RWPE2 (cell line): ENCODE measurements at regions not wholly inside any gene's neighbourhood (a gene's known extent, or its start where the extent isn't known, plus 50 kb on each side); places are given as distances from the start of the nearest gene placed in this dataset.

Source experiments
- ATAC-seq: fragments of 200-7000 bp; cut with Tn5 transposase; 3 replicates; pipeline ENCODE4 v1.9.1; 2021; ENCODE audit warnings: low read depth
- DNase-seq: peaks from one replicate; pipeline ENCODE4 v3.0.0-alpha.2; 2020; ENCODE audit warnings: low spot score
- H3K27ac ChIP-seq: fragments of 450-650 bp; 2 replicates; pipeline ENCODE4 v1.5.1; 2017; ENCODE audit warnings: mild to moderate bottlenecking; ENCODE audit not compliant: poor library complexity, severe bottlenecking
- H3K27me3 ChIP-seq: fragments of 250-450 bp; sonication (Bioruptor Pico); 2 replicates; pipeline ENCODE4 v1.5.1; 2021; ENCODE audit warnings: mild to moderate bottlenecking, moderate library complexity; ENCODE audit not compliant: insufficient read depth, poor library complexity, severe bottlenecking
- H3K36me3 ChIP-seq: fragments of 250-450 bp; sonication (Bioruptor Pico); 2 replicates; pipeline ENCODE4 v1.5.1; 2020; ENCODE audit warnings: low read depth, mild to moderate bottlenecking, moderate library complexity
- H3K4me1 ChIP-seq: fragments of 250-450 bp; sonication (Bioruptor Pico); 2 replicates; pipeline ENCODE4 v1.5.1; 2021; ENCODE audit warnings: mild to moderate bottlenecking, moderate library complexity; ENCODE audit not compliant: insufficient read depth, poor library complexity, severe bottlenecking
- H3K4me3 ChIP-seq: fragments of 250-450 bp; sonication (Bioruptor Pico); 2 replicates; pipeline ENCODE4 v1.5.1; 2021; ENCODE audit warnings: mild to moderate bottlenecking, moderate library complexity; ENCODE audit not compliant: severe bottlenecking
- H3K9me3 ChIP-seq: fragments of 250-450 bp; sonication (Bioruptor Pico); 2 replicates; pipeline ENCODE4 v1.5.1; 2021; ENCODE audit warnings: mild to moderate bottlenecking, moderate library complexity; ENCODE audit not compliant: severe bottlenecking
- TF ChIP-seq, protein P1 (sequence below): fragments of 450-650 bp; IDR thresholded peaks from one replicate; pipeline ENCODE4 v1.5.1; 2017; ENCODE audit warnings: mild to moderate bottlenecking, moderate library complexity; ENCODE audit not compliant: poor library complexity, severe bottlenecking

DNA sequence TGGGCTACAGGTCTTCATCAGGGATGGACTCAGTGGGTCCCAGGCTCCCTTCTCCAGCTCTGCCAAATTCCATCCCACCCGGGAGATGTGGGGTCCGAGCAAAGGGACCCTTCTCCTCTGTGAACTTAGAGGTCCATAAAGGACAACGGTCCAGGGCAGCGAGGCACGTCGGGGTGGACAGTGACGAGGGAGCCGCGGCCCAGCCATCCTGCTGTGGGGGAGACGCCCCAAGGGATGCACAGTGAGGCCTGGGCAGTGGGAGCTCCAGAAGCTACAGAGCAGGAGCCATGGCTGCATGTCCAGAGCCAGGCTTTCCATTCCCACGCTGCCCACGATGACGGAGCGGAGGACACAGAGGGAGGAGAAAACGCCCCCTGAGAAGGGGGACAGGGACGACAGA, 107.5 kb upstream of the PPP1R26 start:
- DNase-seq (no peak), ATAC-seq (no peak)
- H3K4me1 ChIP-seq, result peaks cover 3% of the 10 kb centered on the region
- TF ChIP-seq, protein P1, sequence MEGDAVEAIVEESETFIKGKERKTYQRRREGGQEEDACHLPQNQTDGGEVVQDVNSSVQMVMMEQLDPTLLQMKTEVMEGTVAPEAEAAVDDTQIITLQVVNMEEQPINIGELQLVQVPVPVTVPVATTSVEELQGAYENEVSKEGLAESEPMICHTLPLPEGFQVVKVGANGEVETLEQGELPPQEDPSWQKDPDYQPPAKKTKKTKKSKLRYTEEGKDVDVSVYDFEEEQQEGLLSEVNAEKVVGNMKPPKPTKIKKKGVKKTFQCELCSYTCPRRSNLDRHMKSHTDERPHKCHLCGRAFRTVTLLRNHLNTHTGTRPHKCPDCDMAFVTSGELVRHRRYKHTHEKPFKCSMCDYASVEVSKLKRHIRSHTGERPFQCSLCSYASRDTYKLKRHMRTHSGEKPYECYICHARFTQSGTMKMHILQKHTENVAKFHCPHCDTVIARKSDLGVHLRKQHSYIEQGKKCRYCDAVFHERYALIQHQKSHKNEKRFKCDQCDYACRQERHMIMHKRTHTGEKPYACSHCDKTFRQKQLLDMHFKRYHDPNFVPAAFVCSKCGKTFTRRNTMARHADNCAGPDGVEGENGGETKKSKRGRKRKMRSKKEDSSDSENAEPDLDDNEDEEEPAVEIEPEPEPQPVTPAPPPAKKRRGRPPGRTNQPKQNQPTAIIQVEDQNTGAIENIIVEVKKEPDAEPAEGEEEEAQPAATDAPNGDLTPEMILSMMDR, result no peak
- no peaks in the 10 kb centered on the region for H3K36me3 ChIP-seq
- peaks cover 14% of the 10 kb centered on the region for H3K27me3 ChIP-seq
- H3K9me3 ChIP-seq, result no peaks in the 10 kb centered on the region
- H3K4me3 ChIP-seq, result no peak overlapping the region
- no peak overlapping the region for H3K27ac ChIP-seq

DNA sequence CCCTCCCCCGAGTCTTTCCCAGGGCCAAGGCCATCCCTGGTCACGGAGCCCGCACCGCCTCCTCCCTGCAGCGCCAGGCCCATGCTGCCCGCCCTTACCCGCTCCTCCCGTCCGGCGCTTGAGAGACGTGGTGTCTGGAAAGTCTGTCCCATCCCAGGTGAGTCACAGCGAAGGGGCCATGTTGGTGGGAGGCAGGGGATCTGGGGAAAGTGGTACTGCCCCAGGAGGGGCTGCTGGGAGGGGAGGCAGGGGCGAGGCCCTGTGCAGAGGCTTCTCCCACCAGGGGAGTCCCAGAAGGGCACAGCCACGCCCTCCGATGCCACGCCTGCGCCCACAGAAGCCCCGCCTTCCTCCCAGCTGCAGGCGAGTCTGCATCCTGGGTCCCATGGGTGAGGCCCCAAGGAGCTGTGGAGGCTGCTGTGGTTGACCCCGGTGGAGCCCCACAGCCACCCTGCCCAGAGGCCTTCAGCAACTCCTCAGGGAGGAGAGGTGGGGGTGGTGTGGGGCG, 107.0 kb upstream of the PPP1R26 start:
- H3K27me3 ChIP-seq, result peaks cover 18% of the 10 kb centered on the region
- peaks cover 3% of the 10 kb centered on the region for H3K4me1 ChIP-seq
- no peak for DNase-seq
- no peaks in the 10 kb centered on the region for H3K36me3 ChIP-seq
- TF ChIP-seq, protein P1, result no peak
- ATAC-seq, result no peak
- no peak overlapping the region for H3K4me3 ChIP-seq
- no peak overlapping the region for H3K27ac ChIP-seq
- no peaks in the 10 kb centered on the region for H3K9me3 ChIP-seq

DNA sequence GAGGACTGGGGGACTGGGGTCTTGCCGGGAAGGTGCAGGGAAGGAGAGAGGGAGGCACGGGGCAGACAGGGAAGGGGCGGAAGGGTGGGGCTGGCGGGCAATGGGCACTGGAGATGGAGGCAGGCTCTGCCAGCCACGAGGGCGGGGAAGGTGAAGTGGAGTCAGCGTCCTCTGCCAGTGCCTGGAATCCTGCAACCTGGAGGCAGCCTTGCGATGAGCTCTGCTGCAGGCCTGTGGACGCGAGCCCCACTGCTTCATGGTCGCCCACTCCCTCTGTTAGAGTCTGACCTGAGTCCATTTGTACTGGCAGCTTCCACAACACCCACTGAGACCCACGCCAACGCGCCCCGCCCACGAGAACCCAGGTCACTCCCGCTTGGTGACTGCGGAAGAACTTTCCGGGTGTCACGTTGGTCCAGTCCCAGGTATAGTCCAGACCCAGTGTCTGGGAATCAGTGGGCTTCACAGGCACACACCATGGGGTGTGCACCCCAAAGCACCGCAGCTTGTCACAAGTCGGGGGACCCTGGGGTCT, 106.4 kb upstream of the PPP1R26 start:
- TF ChIP-seq, protein P1, result no peak
- Histone ChIP-seq H3K9me3 (no peaks in the 10 kb centered on the region), H3K27ac (no peak overlapping the region), H3K4me3 (no peak overlapping the region), H3K36me3 (no peaks in the 10 kb centered on the region), H3K4me1 (peaks cover 3% of the 10 kb centered on the region), H3K27me3 (peaks cover 18% of the 10 kb centered on the region)
- no peak for ATAC-seq
- DNase-seq, result no peak

DNA sequence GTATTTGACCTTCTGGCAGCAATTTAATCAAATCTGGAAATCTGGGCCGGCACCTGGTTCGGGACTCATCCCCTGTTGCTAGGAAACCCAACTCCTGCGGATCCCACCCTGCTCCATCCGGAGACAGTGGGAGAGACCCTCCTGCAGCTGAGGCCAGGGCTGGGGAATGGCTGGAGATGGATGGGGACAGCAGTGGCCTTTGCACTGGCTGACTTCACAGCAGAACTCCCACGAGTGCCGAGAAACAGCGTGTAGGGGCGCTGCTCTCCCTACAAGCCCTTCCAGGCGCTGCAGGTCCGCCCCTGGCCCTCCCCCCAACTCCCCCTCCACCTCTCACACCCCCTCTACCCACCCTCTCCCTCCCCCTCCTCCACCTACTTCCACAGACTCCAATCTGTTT, 105.8 kb upstream of the PPP1R26 start:
- Histone ChIP-seq H3K9me3 (no peaks in the 10 kb centered on the region), H3K27me3 (peaks cover 18% of the 10 kb centered on the region), H3K27ac (no peak overlapping the region), H3K4me3 (no peak overlapping the region), H3K4me1 (peaks cover 3% of the 10 kb centered on the region), H3K36me3 (no peaks in the 10 kb centered on the region)
- no peak for DNase-seq
- ATAC-seq, result no peak
- TF ChIP-seq, protein P1, result no peak

DNA sequence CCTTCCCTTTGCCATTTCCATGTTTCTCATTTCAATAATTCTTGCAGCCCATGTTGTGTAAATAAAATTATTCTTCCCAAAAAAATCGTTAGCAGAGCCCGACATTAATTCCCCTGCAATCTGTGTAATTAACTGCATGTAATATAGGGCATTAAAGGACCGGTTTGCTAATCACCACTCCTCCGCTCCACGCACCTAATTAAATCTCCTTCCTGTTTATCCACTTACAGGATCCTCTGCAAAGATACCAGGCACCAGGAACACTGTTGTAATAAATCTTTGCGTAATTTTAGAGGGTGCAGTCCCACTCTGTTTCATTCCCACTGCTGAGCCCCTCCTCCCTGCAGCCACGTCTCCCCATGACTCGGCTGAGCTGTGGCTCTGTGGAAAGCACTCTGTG, 105.0 kb upstream of the PPP1R26 start:
- no peak for ATAC-seq
- Histone ChIP-seq H3K36me3 (no peaks in the 10 kb centered on the region), H3K4me3 (no peak overlapping the region), H3K4me1 (peaks cover 3% of the 10 kb centered on the region), H3K9me3 (no peaks in the 10 kb centered on the region), H3K27ac (no peak overlapping the region), H3K27me3 (peaks cover 18% of the 10 kb centered on the region)
- TF ChIP-seq, protein P1, result no peak
- no peak for DNase-seq
